Thyroid gland (tissue), 4 donors: ENCODE measurements at regions not wholly inside any gene's neighbourhood (a gene's known extent, or its start where the extent isn't known, plus 50 kb on each side); places are given as distances from the start of the nearest gene placed in this dataset.

Experiments
- POLR2A ChIP-seq, 2 donors: fragments of 450-650 bp; IDR thresholded peaks; one replicate each; pipeline ENCODE4 v1.6.1; 2017; ENCODE audit warnings: antibody characterized with exemption in 2 of 2, mild to moderate bottlenecking in 2 of 2, moderate library complexity in 1 of 2
- TF ChIP-seq, protein P1 (sequence below), 6 experiments: fragments of 200-600 bp in 3 of 6; fragments of 450-650 bp in 3 of 6; sonication (generic) in 3 of 6; IDR thresholded peaks; one replicate each; pipeline ENCODE4 v1.5.1; 2016 to 2019; ENCODE audit warnings: antibody characterized with exemption in 6 of 6, mild to moderate bottlenecking in 2 of 6, inconsistent platforms in 1 of 6, moderate library complexity in 1 of 6

- TF ChIP-seq, protein P1, sequence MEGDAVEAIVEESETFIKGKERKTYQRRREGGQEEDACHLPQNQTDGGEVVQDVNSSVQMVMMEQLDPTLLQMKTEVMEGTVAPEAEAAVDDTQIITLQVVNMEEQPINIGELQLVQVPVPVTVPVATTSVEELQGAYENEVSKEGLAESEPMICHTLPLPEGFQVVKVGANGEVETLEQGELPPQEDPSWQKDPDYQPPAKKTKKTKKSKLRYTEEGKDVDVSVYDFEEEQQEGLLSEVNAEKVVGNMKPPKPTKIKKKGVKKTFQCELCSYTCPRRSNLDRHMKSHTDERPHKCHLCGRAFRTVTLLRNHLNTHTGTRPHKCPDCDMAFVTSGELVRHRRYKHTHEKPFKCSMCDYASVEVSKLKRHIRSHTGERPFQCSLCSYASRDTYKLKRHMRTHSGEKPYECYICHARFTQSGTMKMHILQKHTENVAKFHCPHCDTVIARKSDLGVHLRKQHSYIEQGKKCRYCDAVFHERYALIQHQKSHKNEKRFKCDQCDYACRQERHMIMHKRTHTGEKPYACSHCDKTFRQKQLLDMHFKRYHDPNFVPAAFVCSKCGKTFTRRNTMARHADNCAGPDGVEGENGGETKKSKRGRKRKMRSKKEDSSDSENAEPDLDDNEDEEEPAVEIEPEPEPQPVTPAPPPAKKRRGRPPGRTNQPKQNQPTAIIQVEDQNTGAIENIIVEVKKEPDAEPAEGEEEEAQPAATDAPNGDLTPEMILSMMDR (IDR thresholded peaks at IDR 0.05) = no peak
- TF ChIP-seq POLR2A (IDR thresholded peaks at IDR 0.05) = peak in 1 of 2 donors; percentile 14
Observed at GRCh38 chr1:212514056-212514614, 81.4 kb downstream of the NENF start.
